ENCODE measurements at regions not wholly inside any gene's neighbourhood (a gene's known extent, or its start where the extent isn't known, plus 50 kb on each side); places are given as distances from the start of the nearest gene placed in this dataset.

DNA sequence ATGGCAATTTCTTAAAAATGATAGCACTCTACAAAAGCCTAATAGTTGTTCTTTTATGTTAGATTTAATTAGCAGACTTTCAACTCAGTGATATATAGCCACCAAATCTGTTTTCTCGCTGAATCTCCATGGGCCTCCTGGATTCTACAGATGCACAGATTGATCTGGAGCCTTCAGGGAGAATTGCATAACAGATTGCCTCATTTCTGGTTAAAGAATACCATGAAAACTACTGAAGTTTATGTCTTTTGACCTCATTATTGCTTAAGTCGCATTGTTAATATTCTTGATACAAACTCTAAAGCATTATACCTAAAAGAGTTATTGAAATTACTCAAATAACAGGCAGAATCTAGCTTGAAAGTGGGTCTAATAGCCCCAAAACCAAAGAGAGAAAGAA is 53.7 kb upstream of the PRR20A start:
- no peak for TF ChIP-seq POLR2A (IDR thresholded peaks at IDR 0.05; ENCODE audit: low read depth, low read length)
- TF ChIP-seq POLR2AphosphoS5 (IDR thresholded peaks at IDR 0.05; ENCODE audit: low read depth, low read length): no peak
- no peak for TF ChIP-seq POU2F2 (IDR thresholded peaks at IDR 0.05; ENCODE audit: low read depth, low read length)
- no peak for TF ChIP-seq PAX5 (IDR thresholded peaks at IDR 0.05; ENCODE audit: insufficient read depth, low read length, severe bottlenecking)
